HFF-Myc (cell line): ENCODE measurements at regions not wholly inside any gene's neighbourhood (a gene's known extent, or its start where the extent isn't known, plus 50 kb on each side); places are given as distances from the start of the nearest gene placed in this dataset.

ENCODE experiments used
- DNase-seq: peaks from one replicate; pipeline ENCODE4 v3.0.0-alpha.2; 2011; ENCODE audit warnings: low read depth; ENCODE audit errors: extremely low read depth
- H3K4me3 ChIP-seq: replicated peaks from 2 replicates; pipeline ENCODE4 v1.5.1; 2011; ENCODE audit warnings: low read depth, mild to moderate bottlenecking, control low read depth, low read length
- CTCF ChIP-seq: IDR thresholded peaks from 2 replicates; pipeline ENCODE4 v1.5.1; 2012; ENCODE audit warnings: mild to moderate bottlenecking, low read depth, low read length, control low read depth; ENCODE audit errors: missing control alignments

- no peak for TF ChIP-seq CTCF
- H3K4me3 ChIP-seq = no peak overlapping the region
- no peak for DNase-seq
Measured at GRCh38 chr16:50458667-50459495, 89.3 kb upstream of the NKD1 start.

- no peak for DNase-seq
- H3K4me3 ChIP-seq = no peak overlapping the region
Measured at GRCh38 chr16:50457979-50458491, 89.2 kb upstream of the BRD7 start.

DNA sequence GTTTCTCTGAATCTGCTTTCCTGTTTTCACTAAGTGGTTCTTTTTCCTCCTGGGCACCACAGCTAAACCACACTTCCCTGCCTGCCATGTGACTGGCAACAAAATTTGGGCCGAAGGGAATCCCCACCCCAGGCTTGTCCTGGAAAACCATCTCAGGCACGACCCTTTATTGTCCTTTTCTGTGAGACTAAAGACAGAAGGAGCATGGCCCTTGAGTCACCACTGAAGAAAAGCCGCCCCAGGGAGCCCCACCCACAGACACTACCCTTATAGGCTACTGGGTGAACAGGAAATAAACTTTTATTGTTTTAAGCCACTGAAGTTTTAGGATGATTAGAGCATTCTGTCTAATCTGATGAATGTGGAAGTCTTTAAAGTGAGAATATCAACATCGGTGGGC lies 88.6 kb upstream of the BRD7 start:
- no peak for DNase-seq
- no peak for TF ChIP-seq CTCF
- no peak overlapping the region for H3K4me3 ChIP-seq

More at GRCh38 chr16:50457979-50458491, 89.2 kb upstream of the BRD7 start:
- no peak for TF ChIP-seq CTCF

DNA sequence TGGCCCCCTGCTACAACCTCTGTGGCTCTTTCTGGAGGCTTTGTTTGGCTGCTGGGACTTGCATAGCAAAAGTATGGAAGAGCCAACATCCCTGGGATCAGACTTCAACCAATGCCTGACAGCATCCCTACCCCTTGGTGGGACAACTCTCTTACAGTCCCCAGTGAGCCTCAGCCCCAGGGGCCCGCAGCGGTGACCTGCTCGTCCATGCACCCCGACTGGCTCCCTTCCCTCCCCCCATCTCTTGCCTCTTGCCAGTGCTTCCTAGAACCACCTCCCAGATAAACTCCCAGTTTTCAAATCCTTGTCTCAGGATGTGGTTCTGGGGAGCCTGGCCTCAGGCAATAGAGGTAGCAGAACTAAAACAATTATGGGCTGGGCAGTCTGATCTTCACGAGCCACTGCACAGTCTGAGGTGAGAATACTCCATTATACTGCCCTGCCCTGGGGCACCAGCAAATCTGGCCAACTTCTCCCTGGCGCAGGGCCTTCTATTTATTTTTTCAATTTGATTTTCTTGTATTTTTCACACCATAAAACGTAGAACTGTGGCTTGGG lies 86.6 kb upstream of the BRD7 start:
- DNase-seq = no peak
- no peak for TF ChIP-seq CTCF

DNA sequence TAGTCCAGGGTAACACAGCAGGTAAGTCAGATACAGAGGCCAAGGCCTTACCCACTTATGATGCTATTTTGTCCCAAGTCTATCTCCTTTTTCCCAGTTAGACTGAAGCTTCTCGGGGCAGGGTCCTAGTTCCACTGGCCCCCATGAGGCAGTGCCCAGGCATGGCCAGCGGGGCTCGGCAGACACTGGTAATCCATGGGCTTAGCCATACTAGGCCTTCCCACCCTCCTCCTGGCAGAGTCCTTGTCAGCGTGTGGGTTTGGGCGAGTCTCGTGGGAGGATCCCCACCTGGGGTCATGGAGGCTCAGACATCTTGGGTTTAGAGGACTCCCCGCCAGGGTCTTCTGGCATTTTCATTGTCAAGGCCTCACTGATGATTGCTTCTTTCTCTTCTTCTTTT lies 84.7 kb upstream of the BRD7 start:
- H3K4me3 ChIP-seq = no peak overlapping the region
- no peak for DNase-seq
- TF ChIP-seq CTCF = no peak

More for the DNA sequence above, 86.6 kb upstream of the BRD7 start:
- no peak overlapping the region for H3K4me3 ChIP-seq

DNA sequence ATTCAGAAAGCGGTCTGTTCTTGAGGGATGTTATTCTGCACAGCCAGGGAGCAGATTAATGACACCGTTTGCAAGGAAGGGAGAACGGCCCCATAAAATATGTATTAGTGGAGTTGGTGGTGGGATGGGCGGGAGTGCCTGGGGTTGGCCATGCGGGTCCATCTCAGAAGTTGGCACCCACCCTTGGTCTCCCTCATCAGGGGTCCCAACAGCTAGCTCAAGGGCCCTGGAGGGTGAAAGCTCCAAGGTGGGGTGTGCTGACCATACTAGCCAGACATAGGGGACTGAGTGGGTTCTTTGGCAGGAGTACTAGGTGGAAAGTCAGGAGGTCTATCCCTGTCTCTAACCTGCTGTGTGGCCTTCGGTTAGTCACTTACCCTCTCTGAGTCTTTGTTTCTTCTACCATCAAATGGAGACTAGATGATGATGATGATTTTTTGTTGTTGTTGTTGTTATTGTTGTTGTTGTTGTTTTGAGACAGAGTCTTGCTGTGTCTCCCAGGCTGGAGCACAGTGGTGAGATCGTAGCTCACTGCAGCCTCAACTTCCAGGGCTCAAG lies 83.2 kb upstream of the BRD7 start:
- no peak for DNase-seq
- no peak overlapping the region for H3K4me3 ChIP-seq
- TF ChIP-seq CTCF = no peak
